ENCODE measurements at regions not wholly inside any gene's neighbourhood (a gene's known extent, or its start where the extent isn't known, plus 50 kb on each side); places are given as distances from the start of the nearest gene placed in this dataset.

GRCh38 chr12:80031229-80031628 lies 68.1 kb upstream of the OTOGL start:
- Histone ChIP-seq H2AFZ (ENCODE audit: low read depth) (no peak overlapping the region), H3K27ac (no peak overlapping the region), H3K4me3 (IDR thresholded peaks at IDR 0.05; ENCODE audit: insufficient read depth, low read depth, low read length) (no peak overlapping the region), H3K9ac (no peak overlapping the region), H3K4me1 (ENCODE audit: low read depth, poor library complexity, severe bottlenecking) (no peaks in the 10 kb centered on the region), H3K27me3 (ENCODE audit: insufficient read depth, low read depth) (no peaks in the 10 kb centered on the region), H4K20me1 (ENCODE audit: insufficient read depth) (no peaks in the 10 kb centered on the region), H3K79me2 (ENCODE audit: insufficient read depth, low read depth) (no peaks in the 10 kb centered on the region), H3K36me3 (ENCODE audit: insufficient read depth) (no peaks in the 10 kb centered on the region), H3K4me2 (no peak overlapping the region)
- TF ChIP-seq CTCF (conservative IDR thresholded peaks at IDR 0.05; ENCODE audit: low read depth, low read length) = no peak

- Histone ChIP-seq H3K36me3 (ENCODE audit: insufficient read depth) (no peaks in the 10 kb centered on the region), H3K27me3 (ENCODE audit: insufficient read depth, low read depth) (no peaks in the 10 kb centered on the region), H3K4me1 (ENCODE audit: low read depth, poor library complexity, severe bottlenecking) (no peaks in the 10 kb centered on the region), H3K79me2 (ENCODE audit: insufficient read depth, low read depth) (no peaks in the 10 kb centered on the region), H3K4me3 (IDR thresholded peaks at IDR 0.05; ENCODE audit: insufficient read depth, low read depth, low read length) (no peak overlapping the region), H3K27ac (no peak overlapping the region), H2AFZ (ENCODE audit: low read depth) (no peak overlapping the region), H3K4me2 (no peak overlapping the region), H4K20me1 (ENCODE audit: insufficient read depth) (no peaks in the 10 kb centered on the region), H3K9ac (no peak overlapping the region)
- TF ChIP-seq CTCF (conservative IDR thresholded peaks at IDR 0.05; ENCODE audit: low read depth, low read length) = no peak
These were observed 73.7 kb upstream of the OTOGL start for GRCh38 chr12:80025638-80026037.

- no peak overlapping the region for H3K9ac ChIP-seq
- TF ChIP-seq CTCF (conservative IDR thresholded peaks at IDR 0.05; ENCODE audit: low read depth, low read length) = no peak
- no peaks in the 10 kb centered on the region for H3K27me3 ChIP-seq (ENCODE audit: insufficient read depth, low read depth)
- no peak overlapping the region for H2AFZ ChIP-seq (ENCODE audit: low read depth)
- H3K36me3 ChIP-seq (ENCODE audit: insufficient read depth) = no peaks in the 10 kb centered on the region
- H3K4me1 ChIP-seq (ENCODE audit: low read depth, poor library complexity, severe bottlenecking) = no peaks in the 10 kb centered on the region
- no peaks in the 10 kb centered on the region for H4K20me1 ChIP-seq (ENCODE audit: insufficient read depth)
- no peak overlapping the region for H3K27ac ChIP-seq
- no peak overlapping the region for H3K4me3 ChIP-seq (IDR thresholded peaks at IDR 0.05; ENCODE audit: insufficient read depth, low read depth, low read length)
- H3K79me2 ChIP-seq (ENCODE audit: insufficient read depth, low read depth) = no peaks in the 10 kb centered on the region
- H3K4me2 ChIP-seq = no peak overlapping the region
These were observed 79.6 kb upstream of the OTOGL start for GRCh38 chr12:80019691-80020090.

GRCh38 chr12:80018119-80018518 lies 81.2 kb upstream of the OTOGL start:
- no peak overlapping the region for H3K27ac ChIP-seq
- H2AFZ ChIP-seq (ENCODE audit: low read depth) = no peak overlapping the region
- no peaks in the 10 kb centered on the region for H4K20me1 ChIP-seq (ENCODE audit: insufficient read depth)
- H3K4me3 ChIP-seq (IDR thresholded peaks at IDR 0.05; ENCODE audit: insufficient read depth, low read depth, low read length) = no peak overlapping the region
- no peak for TF ChIP-seq CTCF (conservative IDR thresholded peaks at IDR 0.05; ENCODE audit: low read depth, low read length)
- H3K4me1 ChIP-seq (ENCODE audit: low read depth, poor library complexity, severe bottlenecking) = no peaks in the 10 kb centered on the region
- H3K4me2 ChIP-seq = no peak overlapping the region
- H3K79me2 ChIP-seq (ENCODE audit: insufficient read depth, low read depth) = no peaks in the 10 kb centered on the region
- no peaks in the 10 kb centered on the region for H3K27me3 ChIP-seq (ENCODE audit: insufficient read depth, low read depth)
- no peak overlapping the region for H3K9ac ChIP-seq
- no peaks in the 10 kb centered on the region for H3K36me3 ChIP-seq (ENCODE audit: insufficient read depth)

Data from KMS-11 (cell line).